CD4-positive, CD25-positive, alpha-beta regulatory T cell (primary cell): ENCODE measurements at regions not wholly inside any gene's neighbourhood (a gene's known extent, or its start where the extent isn't known, plus 50 kb on each side); places are given as distances from the start of the nearest gene placed in this dataset.

Experiments used
- ATAC-seq, 2 donors: fragments of 150-1000 bp; cut with Tn5 transposase; one replicate each; pipeline ENCODE4 v1.10.0; 2021; ENCODE audit warnings: low read depth in 2 of 2, moderate number of reproducible peaks in 2 of 2, moderate library complexity in 1 of 2
- DNase-seq, 3 donors: peaks; one replicate each; pipeline versions ENCODE4 v3.0.0 to v3.0.0-alpha.2; 2012 to 2022; ENCODE audit warnings: mixed read lengths in 1 of 3
- H3K27ac ChIP-seq: one replicate; pipeline ENCODE4 v1.7.0; 2013; ENCODE audit warnings: mild to moderate bottlenecking, low read length; ENCODE audit not compliant: insufficient read depth, poor library complexity, severe bottlenecking
- H3K27me3 ChIP-seq: one replicate; pipeline ENCODE4 v1.7.0; 2013; ENCODE audit warnings: low read length; ENCODE audit not compliant: control insufficient read depth, insufficient read depth
- H3K36me3 ChIP-seq: one replicate; pipeline ENCODE4 v1.7.0; 2013; ENCODE audit warnings: mild to moderate bottlenecking, low read length, moderate library complexity; ENCODE audit not compliant: control insufficient read depth, insufficient read depth
- H3K4me1 ChIP-seq: 2 replicates; pipeline ENCODE4 v1.7.0; 2013; ENCODE audit warnings: mild to moderate bottlenecking, low read length; ENCODE audit not compliant: insufficient read depth, control insufficient read depth, poor library complexity, severe bottlenecking
- H3K4me3 ChIP-seq: one replicate; pipeline ENCODE4 v1.7.0; 2013; ENCODE audit warnings: low read depth, mild to moderate bottlenecking, low read length, moderate library complexity
- H3K9me3 ChIP-seq, 2 experiments: 1 replicate in 1 of 2; 2 replicates in 1 of 2; pipeline ENCODE4 v1.7.0; 2013; ENCODE audit warnings: low read length in 2 of 2, mild to moderate bottlenecking in 1 of 2, moderate library complexity in 1 of 2; ENCODE audit not compliant: control insufficient read depth in 2 of 2
- H3K27ac Mint-ChIP-seq, 3 donors: one replicate each; pipeline ENCODE4 v1.8.0; 2020 to 2022; ENCODE audit warnings: mild to moderate bottlenecking in 3 of 3, mixed read lengths in 3 of 3, moderate library complexity in 2 of 3
- H3K27me3 Mint-ChIP-seq: one replicate; pipeline ENCODE4 v1.8.0; 2022; ENCODE audit warnings: mild to moderate bottlenecking, mixed read lengths
- H3K36me3 Mint-ChIP-seq: one replicate; pipeline ENCODE4 v1.8.0; 2020; ENCODE audit warnings: mixed read lengths
- H3K4me1 Mint-ChIP-seq, 4 donors: one replicate each; pipeline ENCODE4 v1.8.0; 2020 to 2022; ENCODE audit warnings: mixed read lengths in 4 of 4, mild to moderate bottlenecking in 1 of 4
- H3K4me3 Mint-ChIP-seq, 4 donors: one replicate each; pipeline ENCODE4 v1.8.0; 2020 to 2022; ENCODE audit warnings: mild to moderate bottlenecking in 4 of 4, mixed read lengths in 4 of 4, moderate library complexity in 3 of 4
- H3K9me3 Mint-ChIP-seq, 7 donors: one replicate each; pipeline ENCODE4 v1.8.0; 2020 to 2022; ENCODE audit warnings: mixed read lengths in 7 of 7, mild to moderate bottlenecking in 3 of 7, moderate library complexity in 2 of 7

DNA sequence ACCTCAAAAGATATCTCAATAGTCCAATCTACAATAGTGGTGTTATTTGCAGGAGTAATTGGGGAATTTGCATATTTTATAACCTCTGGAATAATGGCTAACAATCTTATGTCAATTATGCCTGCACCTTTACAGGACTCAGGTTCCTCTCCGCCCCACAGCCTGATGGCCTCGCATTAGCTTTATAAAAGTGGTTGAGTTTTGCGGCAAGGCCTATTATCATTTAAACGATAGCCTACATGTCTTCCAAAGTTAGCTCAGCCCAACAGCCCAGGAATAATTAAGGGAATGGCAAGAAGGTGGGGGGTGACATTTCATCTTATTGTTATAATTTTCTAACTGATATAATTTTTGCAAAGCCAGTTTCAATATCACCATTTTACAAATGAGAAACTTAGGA is 97.3 kb downstream of the RTP4 start:
- H3K27me3 Mint-ChIP-seq = peaks cover 10% of the 10 kb centered on the region
- ATAC-seq (no peak), DNase-seq (no peak)
- Histone ChIP-seq H3K27me3 (no peaks in the 10 kb centered on the region), H3K27ac (no peak overlapping the region), H3K4me3 (no peak overlapping the region), H3K36me3 (no peaks in the 10 kb centered on the region), H3K4me1 (no peaks in the 10 kb centered on the region), H3K9me3 (no peaks in the 10 kb centered on the region)
- no peaks in the 10 kb centered on the region for H3K36me3 Mint-ChIP-seq
- no peaks in the 10 kb centered on the region for H3K4me1 Mint-ChIP-seq
- H3K4me3 Mint-ChIP-seq = no peak overlapping the region
- peaks cover 0 to 8% (median 0%) of the 10 kb centered on the region in 7 donors for H3K9me3 Mint-ChIP-seq
- H3K27ac Mint-ChIP-seq = no peak overlapping the region

DNA sequence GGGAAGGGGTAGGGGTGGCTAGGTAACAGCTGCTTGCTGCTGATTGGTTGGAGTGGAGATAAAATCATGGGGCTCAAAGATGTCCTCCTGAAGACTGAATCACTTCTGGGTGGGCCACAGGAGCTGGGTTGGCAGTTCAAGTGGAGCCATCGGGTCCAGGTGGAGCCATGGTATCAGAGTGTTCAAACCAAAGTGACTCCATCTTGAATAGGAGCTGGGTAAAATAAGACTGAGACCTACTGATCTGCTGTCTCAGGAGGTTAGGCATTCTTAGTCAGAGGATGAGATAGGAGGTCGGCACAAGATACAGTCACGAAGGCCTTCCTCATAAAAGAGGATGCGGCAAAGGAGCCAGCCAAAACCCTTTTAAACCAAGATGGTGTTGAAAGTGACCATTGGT is 96.5 kb downstream of the RTP4 start:
- no peak for ATAC-seq

DNA sequence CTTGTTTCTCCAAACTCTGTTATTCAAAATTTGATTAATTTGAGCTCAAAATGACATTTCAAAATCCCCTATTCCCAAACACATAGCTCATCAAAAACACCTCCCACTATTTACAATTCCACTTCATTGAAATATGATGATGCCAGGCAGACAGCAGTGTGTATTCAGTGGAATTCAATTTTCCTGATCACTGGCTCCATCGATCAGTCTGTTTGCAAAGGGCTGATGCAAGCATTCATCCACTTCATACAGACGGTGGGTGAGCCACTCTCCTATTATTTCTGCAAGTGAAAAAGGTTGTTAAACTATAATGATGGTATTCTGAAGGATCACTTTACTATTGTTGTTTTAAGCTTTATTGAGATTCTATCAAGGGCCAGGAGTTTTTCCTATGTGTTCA is 90.7 kb downstream of the RTP4 start:
- ATAC-seq (no peak), DNase-seq (no peak)
- peaks cover 0 to 1% (median 0%) of the 10 kb centered on the region in 7 donors for H3K9me3 Mint-ChIP-seq
- no peak overlapping the region for H3K4me3 ChIP-seq
- H3K4me1 Mint-ChIP-seq = no peaks in the 10 kb centered on the region
- H3K27ac Mint-ChIP-seq = no peak overlapping the region
- H3K27me3 ChIP-seq = peaks cover 2% of the 10 kb centered on the region
- peaks cover 5% of the 10 kb centered on the region for H3K27me3 Mint-ChIP-seq
- H3K36me3 ChIP-seq = no peaks in the 10 kb centered on the region
- no peak overlapping the region for H3K4me3 Mint-ChIP-seq
- H3K36me3 Mint-ChIP-seq = no peaks in the 10 kb centered on the region
- no peak overlapping the region for H3K27ac ChIP-seq
- H3K9me3 ChIP-seq = no peaks in the 10 kb centered on the region
- H3K4me1 ChIP-seq = no peaks in the 10 kb centered on the region

More for the DNA sequence above, 96.5 kb downstream of the RTP4 start:
- Mint-ChIP-seq H3K27ac (no peak overlapping the region), H3K4me1 (no peaks in the 10 kb centered on the region), H3K9me3 (peaks cover 0 to 8% (median 0%) of the 10 kb centered on the region in 7 donors), H3K36me3 (no peaks in the 10 kb centered on the region), H3K4me3 (no peak overlapping the region), H3K27me3 (peaks cover 8% of the 10 kb centered on the region)
- no peaks in the 10 kb centered on the region for H3K36me3 ChIP-seq
- no peak for DNase-seq
- H3K4me1 ChIP-seq = no peaks in the 10 kb centered on the region
- H3K27ac ChIP-seq = no peak overlapping the region
- H3K9me3 ChIP-seq = no peaks in the 10 kb centered on the region
- H3K4me3 ChIP-seq = no peak overlapping the region
- no peaks in the 10 kb centered on the region for H3K27me3 ChIP-seq

- no peak overlapping the region for H3K27ac Mint-ChIP-seq
- H3K4me1 Mint-ChIP-seq = no peaks in the 10 kb centered on the region
- Histone ChIP-seq H3K27ac (no peak overlapping the region), H3K4me1 (no peaks in the 10 kb centered on the region), H3K27me3 (peaks cover 2% of the 10 kb centered on the region), H3K9me3 (no peaks in the 10 kb centered on the region), H3K36me3 (no peaks in the 10 kb centered on the region), H3K4me3 (no peak overlapping the region)
- peaks cover 0 to 1% (median 0%) of the 10 kb centered on the region in 7 donors for H3K9me3 Mint-ChIP-seq
- no peak overlapping the region for H3K4me3 Mint-ChIP-seq
- H3K27me3 Mint-ChIP-seq = peaks cover 5% of the 10 kb centered on the region
- ATAC-seq (no peak), DNase-seq (no peak)
- H3K36me3 Mint-ChIP-seq = no peaks in the 10 kb centered on the region
Observed at GRCh38 chr3:187458383-187458782, 90.2 kb downstream of the RTP4 start.

GRCh38 chr3:187456250-187456649 is 88.1 kb downstream of the RTP4 start:
- H3K4me3 ChIP-seq = no peak overlapping the region
- no peaks in the 10 kb centered on the region for H3K36me3 ChIP-seq
- no peak for DNase-seq
- Mint-ChIP-seq H3K27me3 (peaks cover 5% of the 10 kb centered on the region), H3K36me3 (no peaks in the 10 kb centered on the region), H3K4me1 (no peaks in the 10 kb centered on the region), H3K9me3 (peaks cover 0 to 1% (median 0%) of the 10 kb centered on the region in 7 donors), H3K27ac (no peak overlapping the region), H3K4me3 (no peak overlapping the region)
- H3K27me3 ChIP-seq = peaks cover 4% of the 10 kb centered on the region
- ATAC-seq = no peak
- H3K27ac ChIP-seq = no peak overlapping the region
- no peaks in the 10 kb centered on the region for H3K4me1 ChIP-seq
- no peaks in the 10 kb centered on the region for H3K9me3 ChIP-seq

GRCh38 chr3:187454085-187454815 is 86.1 kb downstream of the RTP4 start:
- H3K27ac ChIP-seq = no peak overlapping the region
- DNase-seq = no peak
- H3K4me1 Mint-ChIP-seq = no peaks in the 10 kb centered on the region
- no peak overlapping the region for H3K27ac Mint-ChIP-seq
- peaks cover 5% of the 10 kb centered on the region for H3K27me3 Mint-ChIP-seq
- ATAC-seq = no peak
- no peaks in the 10 kb centered on the region for H3K4me1 ChIP-seq
- H3K4me3 Mint-ChIP-seq = no peak overlapping the region
- no peaks in the 10 kb centered on the region for H3K36me3 ChIP-seq
- H3K36me3 Mint-ChIP-seq = no peaks in the 10 kb centered on the region
- peaks cover 4% of the 10 kb centered on the region for H3K27me3 ChIP-seq
- no peaks in the 10 kb centered on the region for H3K9me3 ChIP-seq
- no peak overlapping the region for H3K4me3 ChIP-seq
- H3K9me3 Mint-ChIP-seq = peaks cover 0 to 1% (median 0%) of the 10 kb centered on the region in 7 donors

- DNase-seq (no peak), ATAC-seq (no peak)
- peaks cover 2% of the 10 kb centered on the region for H3K27me3 ChIP-seq
- H3K36me3 ChIP-seq = no peaks in the 10 kb centered on the region
- Mint-ChIP-seq H3K36me3 (no peaks in the 10 kb centered on the region), H3K4me1 (no peaks in the 10 kb centered on the region), H3K9me3 (peaks cover 0 to 1% (median 0%) of the 10 kb centered on the region in 7 donors), H3K27me3 (no peaks in the 10 kb centered on the region), H3K4me3 (no peak overlapping the region), H3K27ac (no peak overlapping the region)
- H3K9me3 ChIP-seq = no peaks in the 10 kb centered on the region
- H3K4me3 ChIP-seq = no peak overlapping the region
- no peak overlapping the region for H3K27ac ChIP-seq
- H3K4me1 ChIP-seq = no peaks in the 10 kb centered on the region
Observed at GRCh38 chr3:187450431-187451190, 82.4 kb downstream of the RTP4 start.

GRCh38 chr3:187448674-187449073 is 80.5 kb downstream of the RTP4 start:
- Histone ChIP-seq H3K4me3 (no peak overlapping the region), H3K9me3 (no peaks in the 10 kb centered on the region), H3K4me1 (no peaks in the 10 kb centered on the region), H3K27ac (no peak overlapping the region), H3K36me3 (no peaks in the 10 kb centered on the region), H3K27me3 (peaks cover 2% of the 10 kb centered on the region)
- no peaks in the 10 kb centered on the region for H3K36me3 Mint-ChIP-seq
- H3K27me3 Mint-ChIP-seq = no peaks in the 10 kb centered on the region
- H3K27ac Mint-ChIP-seq = no peak overlapping the region
- DNase-seq (no peak), ATAC-seq (no peak)
- no peaks in the 10 kb centered on the region for H3K4me1 Mint-ChIP-seq
- no peaks in the 10 kb centered on the region for H3K9me3 Mint-ChIP-seq
- no peak overlapping the region for H3K4me3 Mint-ChIP-seq
